Lower leg skin (tissue), 3 donors: ENCODE measurements at regions not wholly inside any gene's neighbourhood (a gene's known extent, or its start where the extent isn't known, plus 50 kb on each side); places are given as distances from the start of the nearest gene placed in this dataset.

Experiments used
- CTCF ChIP-seq, 3 donors: fragments of 450-650 bp; IDR thresholded peaks; one replicate each; pipeline ENCODE4 v1.5.1; 2016; ENCODE audit warnings: antibody characterized with exemption in 3 of 3, mild to moderate bottlenecking in 3 of 3, moderate library complexity in 2 of 3
- POLR2A ChIP-seq, 2 donors: fragments of 450-650 bp; IDR thresholded peaks; one replicate each; pipeline ENCODE4 v1.6.1; 2016 to 2017; ENCODE audit warnings: antibody characterized with exemption in 2 of 2, mild to moderate bottlenecking in 1 of 2, moderate library complexity in 1 of 2

DNA sequence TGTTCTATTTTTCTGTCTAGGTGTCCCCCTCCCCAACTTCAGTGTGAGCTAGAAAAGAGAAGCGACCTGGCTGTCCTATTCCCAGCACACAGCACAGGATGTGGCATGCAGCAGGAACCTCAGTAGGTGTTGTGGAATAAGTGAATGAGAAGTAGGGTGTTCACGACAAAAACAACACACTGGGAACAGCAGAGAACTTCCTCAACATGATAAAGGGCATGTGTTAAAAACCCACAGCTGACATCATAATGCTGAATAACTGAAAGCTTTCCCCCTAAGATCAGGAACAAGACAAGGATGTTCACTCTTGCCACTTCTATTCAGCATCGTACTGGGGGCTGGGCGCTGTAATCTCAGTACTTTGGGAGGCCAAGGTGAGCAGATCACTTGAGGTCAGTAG lies 155.6 kb upstream of the ZNF618 start:
- no peak for TF ChIP-seq CTCF (IDR thresholded peaks at IDR 0.05)
- no peak for TF ChIP-seq POLR2A (IDR thresholded peaks at IDR 0.05)
